Suppressor macrophage treated with lipopolysaccharide for 4 hours (primary cell): ENCODE measurements at regions not wholly inside any gene's neighbourhood (a gene's known extent, or its start where the extent isn't known, plus 50 kb on each side); places are given as distances from the start of the nearest gene placed in this dataset.
"Not testable (repeated sequence)": the region's sequence is repeated elsewhere in the genome, so short reads cannot be mapped to it uniquely, and the experiment has no call there.

ENCODE experiments used
- DNase-seq: peaks from one replicate; pipeline ENCODE4 v3.0.0-alpha.2; 2020

DNA sequence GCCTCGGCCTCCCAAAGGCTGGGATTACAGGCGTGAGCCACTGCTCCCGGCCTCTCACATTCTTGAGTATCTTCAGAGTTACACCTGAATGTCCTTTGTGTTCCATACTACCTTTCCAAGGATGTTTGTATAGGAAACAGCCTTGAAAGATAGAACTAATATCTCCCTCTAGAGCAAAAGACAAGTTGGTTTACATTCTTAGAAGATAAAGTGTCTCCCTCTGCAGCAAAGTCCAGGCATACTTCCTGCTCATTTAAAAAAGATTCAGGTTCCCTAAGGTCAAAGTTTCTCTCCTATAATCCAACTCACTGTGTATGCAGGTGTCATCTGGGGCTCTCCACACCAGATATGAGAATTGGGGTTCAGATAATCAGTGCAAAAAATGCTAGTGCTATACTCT, 224.4 kb downstream of the TPBG start:
- no peak for DNase-seq

DNA sequence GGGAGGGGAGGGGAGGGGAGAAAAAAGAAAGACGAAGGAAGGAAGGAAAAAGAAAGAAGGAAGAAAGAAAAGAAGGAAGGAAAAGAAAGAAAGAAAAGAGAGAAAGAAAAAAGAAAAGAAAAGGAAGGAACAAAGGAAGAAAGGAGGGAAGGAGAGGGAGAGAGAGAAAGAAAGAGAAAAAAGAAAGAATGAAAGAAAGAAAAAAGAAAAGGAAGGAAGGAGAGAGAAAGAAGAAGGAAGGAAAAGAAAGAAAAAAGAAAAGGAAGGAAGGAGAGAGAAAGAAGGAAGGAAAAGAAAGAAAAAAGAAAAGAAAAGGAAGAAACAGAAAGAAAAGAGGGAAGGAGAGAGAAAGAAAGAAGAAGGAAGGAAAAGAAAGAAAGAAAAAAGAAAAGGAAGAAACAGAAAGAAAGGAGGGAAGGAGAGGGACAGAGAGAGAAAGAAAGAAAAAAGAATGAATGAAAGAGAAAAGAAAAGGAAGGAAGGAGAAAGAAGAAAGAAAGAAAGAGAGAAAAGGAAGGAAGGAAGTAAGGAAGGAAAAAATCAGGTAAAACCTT, 225.3 kb downstream of the TPBG start:
- no peak for DNase-seq

- DNase-seq, result peak; percentile 4
Observed at GRCh38 chr6:82589509-82590206, 226.0 kb downstream of the TPBG start.

GRCh38 chr6:82597201-82597600, 233.6 kb downstream of the TPBG start:
- no peak for DNase-seq

DNA sequence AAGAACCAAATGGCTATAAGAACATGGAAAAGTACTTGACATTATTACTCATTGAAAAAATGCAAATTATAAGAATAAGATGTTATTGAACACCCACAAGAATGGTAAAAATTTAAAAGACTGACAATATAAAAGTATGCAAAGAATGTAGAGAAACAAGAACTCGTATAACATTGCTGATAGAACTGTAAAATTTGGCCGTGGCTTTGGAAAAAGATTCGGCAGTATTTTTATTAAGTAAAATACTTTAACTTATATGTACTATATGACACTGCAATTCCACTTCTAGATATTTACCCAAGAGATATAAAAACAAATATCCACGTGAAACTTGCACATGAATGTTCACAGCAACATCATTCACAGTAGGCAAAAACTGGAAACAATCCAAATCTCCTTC, 239.2 kb downstream of the TPBG start:
- DNase-seq, result no peak

GRCh38 chr6:82603871-82604270, 240.3 kb downstream of the TPBG start:
- DNase-seq, result no peak

DNA sequence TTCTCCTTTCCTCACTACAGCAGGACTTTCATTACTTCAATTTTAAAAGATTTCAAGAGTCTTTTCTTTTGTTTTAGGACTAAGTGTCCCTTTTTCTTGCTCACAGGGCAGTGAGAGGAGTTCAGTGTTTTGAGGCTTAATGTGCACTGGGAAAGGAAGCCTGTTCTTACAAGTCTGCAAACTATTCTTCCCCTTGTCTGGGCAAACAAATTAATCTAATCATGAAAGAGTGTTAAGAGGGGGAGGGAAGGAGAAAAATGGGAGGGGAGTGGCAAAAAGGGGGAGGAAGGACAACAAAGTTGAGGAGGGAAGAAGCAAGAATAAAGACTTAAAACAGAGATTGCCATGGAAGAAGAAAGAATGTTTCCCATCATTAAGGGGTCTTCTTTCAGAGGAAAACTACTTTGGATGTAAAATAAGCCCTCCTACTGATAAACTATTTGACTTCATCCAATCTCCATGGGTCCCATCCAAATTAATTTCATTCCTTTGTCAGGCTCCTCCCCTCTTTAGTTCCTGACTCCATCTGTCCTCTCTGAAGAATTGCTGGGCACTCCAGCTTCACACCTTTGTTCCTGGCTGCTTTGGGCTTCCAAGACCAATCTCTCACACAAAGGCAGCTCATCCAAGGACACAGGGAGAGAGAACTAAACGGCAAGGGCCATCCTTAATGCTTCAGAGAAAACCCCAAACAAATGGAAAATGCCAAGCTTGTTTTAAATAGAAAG, 244.5 kb downstream of the TPBG start:
- DNase-seq, result no peak

- no peak for DNase-seq
Observed at GRCh38 chr6:82608781-82609180, 245.2 kb downstream of the TPBG start.

- DNase-seq, result no peak
Observed at GRCh38 chr6:82611751-82612150, 248.1 kb downstream of the TPBG start.

GRCh38 chr6:82612475-82613039, 248.9 kb downstream of the TPBG start:
- DNase-seq, result no peak

DNA sequence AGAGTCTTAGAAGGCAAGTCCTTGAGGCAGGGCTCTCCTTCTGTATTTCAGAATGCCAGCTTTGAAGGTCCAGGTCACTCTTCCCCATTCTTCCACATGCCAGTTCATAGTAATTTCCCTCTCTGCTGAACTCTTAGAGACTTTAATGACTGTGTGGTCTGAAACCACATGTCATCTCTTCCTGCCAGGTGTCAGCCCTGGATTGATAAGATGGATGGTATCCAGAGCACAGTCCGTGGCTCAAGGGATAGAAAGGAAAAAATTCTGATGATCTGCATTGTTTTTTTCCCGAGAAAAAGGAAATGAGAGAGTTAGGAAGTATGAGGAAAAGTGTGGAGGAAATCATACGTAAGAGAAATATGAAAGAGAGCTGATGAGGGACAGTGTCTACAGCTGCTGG, 250.9 kb downstream of the TPBG start:
- no peak for DNase-seq

GRCh38 chr6:82616386-82617028, 252.9 kb downstream of the TPBG start:
- DNase-seq, result no peak

DNA sequence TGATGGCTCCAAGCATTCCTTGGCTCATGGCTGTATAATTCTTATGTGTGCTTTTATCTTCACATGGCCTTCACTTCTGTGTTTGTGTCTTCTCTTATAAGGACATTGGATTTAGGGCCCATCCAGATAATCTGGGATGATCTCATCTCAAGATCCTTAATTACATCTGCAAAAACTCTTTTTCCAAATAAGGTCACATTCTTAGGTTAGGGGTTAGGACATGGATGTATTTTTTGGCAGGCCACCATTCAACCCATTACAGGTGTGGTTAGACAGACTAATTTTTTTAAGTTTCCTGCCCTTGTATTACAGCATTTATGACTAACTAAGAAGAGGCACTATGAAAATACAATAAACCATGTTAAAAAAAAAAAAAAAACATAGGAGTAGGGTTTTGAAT, 254.0 kb downstream of the TPBG start:
- no peak for DNase-seq

GRCh38 chr6:82619573-82619972, 256.0 kb downstream of the TPBG start:
- no peak for DNase-seq

- DNase-seq, result no peak
Observed at GRCh38 chr6:82622461-82622860, 258.8 kb downstream of the TPBG start.

GRCh38 chr6:82624251-82624650, 260.6 kb downstream of the TPBG start:
- no peak for DNase-seq

DNA sequence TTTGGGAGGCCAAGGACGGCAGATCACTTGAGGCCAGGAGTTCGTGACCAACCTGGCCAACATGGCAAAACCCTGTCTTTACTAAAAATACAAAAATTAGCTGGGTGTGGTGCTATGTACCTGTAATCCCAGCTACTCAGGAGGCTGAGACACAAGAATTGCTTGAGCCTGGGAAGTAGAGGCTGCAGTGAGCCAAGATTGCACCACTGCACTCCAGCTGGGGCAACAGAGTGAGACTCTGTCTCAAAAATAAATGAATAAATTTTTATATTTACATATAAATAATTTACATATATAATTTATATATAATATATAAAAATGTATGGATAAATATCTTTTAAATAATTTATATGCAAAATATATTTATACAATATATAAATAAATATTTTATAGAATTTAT, 263.3 kb downstream of the TPBG start:
- not testable (repeated sequence) for DNase-seq

- DNase-seq, result no peak
Observed at GRCh38 chr6:82629921-82630320, 266.3 kb downstream of the TPBG start.

DNA sequence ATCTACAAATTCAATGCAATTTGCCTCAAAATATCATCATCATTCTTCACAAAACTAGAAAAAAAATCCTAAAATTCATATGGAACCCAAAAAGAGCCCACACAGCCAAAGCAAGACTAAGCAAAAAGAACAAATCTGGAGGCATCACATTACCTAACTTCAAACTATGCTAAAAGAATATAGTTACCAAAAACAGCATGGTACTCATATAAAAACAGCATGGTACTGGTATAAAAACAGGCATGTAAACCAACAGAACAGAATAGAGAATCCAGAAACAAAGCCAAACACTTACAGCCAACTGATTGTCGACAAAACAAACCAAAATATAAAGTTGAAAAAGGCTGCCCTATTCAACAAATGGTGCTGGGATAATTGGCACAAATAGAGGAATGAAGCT, 278.1 kb downstream of the TPBG start:
- DNase-seq, result no peak

DNA sequence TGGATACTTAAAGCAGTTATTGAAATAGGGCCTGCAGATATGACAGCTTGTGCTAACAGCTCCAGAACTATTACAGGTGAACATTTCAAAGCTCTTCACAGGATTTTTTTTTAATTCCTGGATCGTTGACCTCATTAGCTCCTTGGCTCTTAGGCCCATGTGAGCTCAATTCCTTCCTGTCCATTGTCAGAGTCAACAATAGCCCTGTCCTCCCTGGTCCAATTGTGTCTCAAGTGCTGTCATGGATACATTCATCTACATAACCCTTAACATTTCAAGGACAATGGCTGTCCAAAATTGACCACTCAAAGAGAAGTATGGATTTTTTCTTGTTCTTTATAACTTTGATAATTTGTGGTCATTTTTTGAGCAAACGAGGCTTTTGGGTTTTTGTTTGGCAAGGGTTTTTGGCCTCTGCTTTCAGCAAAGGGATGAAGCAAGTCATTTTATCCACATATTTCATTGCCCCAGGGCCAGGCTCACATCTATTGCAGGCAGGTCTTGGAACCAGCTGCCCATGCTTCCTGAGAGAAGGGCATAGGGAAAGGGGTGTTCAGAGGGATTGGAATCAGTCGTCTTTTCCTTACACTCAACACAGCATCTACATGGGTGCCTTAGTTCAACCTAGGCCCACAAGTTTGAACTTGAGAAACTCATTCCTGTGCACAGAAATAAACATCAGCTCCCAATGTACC, 282.1 kb downstream of the TPBG start:
- no peak for DNase-seq

DNA sequence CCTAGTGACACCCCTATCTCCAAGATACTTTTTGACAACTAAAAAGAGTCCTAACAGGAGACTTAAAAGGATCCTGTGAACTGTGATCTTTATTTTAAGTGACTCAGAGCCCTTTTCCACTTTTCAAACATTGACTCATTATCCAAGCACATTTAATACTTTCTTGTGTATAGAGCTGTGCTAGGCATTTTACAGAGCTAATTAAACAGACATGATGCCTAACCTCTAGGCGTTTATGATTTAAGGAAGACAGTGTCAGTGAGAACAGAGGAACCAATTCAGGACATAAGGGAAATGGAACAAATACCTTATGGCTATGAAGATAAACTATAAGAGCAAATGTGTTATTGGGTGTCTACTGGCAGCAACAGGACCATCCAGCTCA, 282.6 kb downstream of the TPBG start:
- no peak for DNase-seq

DNA sequence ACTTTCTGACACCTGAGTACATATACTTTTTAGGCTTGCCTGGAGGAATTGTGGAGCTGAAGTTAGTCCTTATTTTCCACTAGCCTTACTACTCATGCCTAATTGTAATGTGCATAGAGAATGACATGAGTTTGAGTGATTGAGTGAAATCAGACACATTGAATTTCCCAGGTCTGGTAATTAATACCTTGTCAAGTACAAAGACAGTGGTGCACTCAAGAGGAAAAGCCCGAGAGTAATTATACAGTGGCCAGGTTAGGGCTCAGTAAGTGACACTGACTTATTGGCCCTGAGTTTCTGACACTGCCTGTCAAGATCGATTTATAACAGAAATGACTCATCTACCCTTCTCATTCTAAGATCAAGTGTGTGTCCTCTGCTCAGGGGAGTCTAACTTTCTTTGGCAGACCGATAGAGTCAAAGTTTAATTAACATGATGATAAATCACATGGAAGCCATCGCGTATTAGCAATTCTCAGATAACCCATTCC, 288.3 kb downstream of the TPBG start:
- no peak for DNase-seq

GRCh38 chr6:82679232-82679631, 315.6 kb downstream of the TPBG start:
- no peak for DNase-seq
